HEK293 (cell line): ENCODE measurements at regions not wholly inside any gene's neighbourhood (a gene's known extent, or its start where the extent isn't known, plus 50 kb on each side); places are given as distances from the start of the nearest gene placed in this dataset.

Source experiments
- REPIN1 ChIP-seq: fragments of 450-650 bp; formaldehyde crosslinking; IDR thresholded peaks from 2 replicates; pipeline ENCODE4 v1.5.1; 2017; ENCODE audit warnings: missing biosample characterization, missing genetic modification characterization, low read depth
- ZNF10 ChIP-seq: fragments of 450-650 bp; formaldehyde crosslinking; IDR thresholded peaks from 2 replicates; pipeline ENCODE4 v1.5.1; 2017; ENCODE audit warnings: missing biosample characterization, missing genetic modification characterization
- ZNF274 ChIP-seq, 2 experiments: fragments of 200-500 bp in 1 of 2; fragments of 450-650 bp in 1 of 2; sonication (Bioruptor generic) in 1 of 2; formaldehyde crosslinking in 1 of 2; IDR thresholded peaks; 2 replicates each; pipeline versions ENCODE4 v1.5.1 to v1.6.1; 2014 to 2016; ENCODE audit warnings: borderline replicate concordance in 1 of 2, inconsistent platforms in 1 of 2, low read length in 1 of 2, missing biosample characterization in 1 of 2, missing genetic modification characterization in 1 of 2
- ZNF768 ChIP-seq: fragments of 450-650 bp; formaldehyde crosslinking; IDR thresholded peaks from 2 replicates; pipeline ENCODE4 v1.5.1; 2018; ENCODE audit warnings: missing biosample characterization, mild to moderate bottlenecking, missing genetic modification characterization
- TF ChIP-seq, protein P1 (sequence below): fragments of 450-650 bp; formaldehyde crosslinking; IDR thresholded peaks from 2 replicates; pipeline ENCODE4 v1.5.1; 2016; ENCODE audit warnings: missing biosample characterization, missing genetic modification characterization
- TF ChIP-seq, protein P2 (sequence below): fragments of 450-650 bp; formaldehyde crosslinking; IDR thresholded peaks from 2 replicates; pipeline ENCODE4 v1.5.1; 2016; ENCODE audit warnings: missing biosample characterization, missing genetic modification characterization, low read depth
- TF ChIP-seq, protein P3 (sequence below): fragments of 450-650 bp; IDR thresholded peaks from 2 replicates; pipeline ENCODE4 v1.5.1; 2018; ENCODE audit warnings: missing biosample characterization, missing genetic modification characterization

DNA sequence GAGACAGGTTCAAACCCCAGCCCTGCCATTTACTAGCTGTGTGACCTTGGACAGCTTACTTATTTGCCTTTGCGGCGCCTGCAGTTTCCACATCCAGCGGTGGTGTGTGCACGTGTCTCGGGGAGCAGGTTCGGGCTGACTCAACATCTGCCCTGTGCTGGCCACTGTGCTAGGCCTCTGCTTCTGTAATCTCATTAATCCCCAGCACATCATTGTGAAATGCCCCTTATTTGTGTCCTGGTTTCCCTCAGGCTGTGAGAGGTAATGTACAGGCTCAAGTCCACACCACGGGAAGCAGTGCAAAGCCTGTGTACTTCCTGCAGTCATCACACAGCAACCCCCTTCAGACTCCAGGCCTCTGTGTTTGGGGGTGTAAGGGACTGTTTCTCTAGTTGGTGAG lies 285.7 kb downstream of the RPS24 start:
- TF ChIP-seq, protein P1, sequence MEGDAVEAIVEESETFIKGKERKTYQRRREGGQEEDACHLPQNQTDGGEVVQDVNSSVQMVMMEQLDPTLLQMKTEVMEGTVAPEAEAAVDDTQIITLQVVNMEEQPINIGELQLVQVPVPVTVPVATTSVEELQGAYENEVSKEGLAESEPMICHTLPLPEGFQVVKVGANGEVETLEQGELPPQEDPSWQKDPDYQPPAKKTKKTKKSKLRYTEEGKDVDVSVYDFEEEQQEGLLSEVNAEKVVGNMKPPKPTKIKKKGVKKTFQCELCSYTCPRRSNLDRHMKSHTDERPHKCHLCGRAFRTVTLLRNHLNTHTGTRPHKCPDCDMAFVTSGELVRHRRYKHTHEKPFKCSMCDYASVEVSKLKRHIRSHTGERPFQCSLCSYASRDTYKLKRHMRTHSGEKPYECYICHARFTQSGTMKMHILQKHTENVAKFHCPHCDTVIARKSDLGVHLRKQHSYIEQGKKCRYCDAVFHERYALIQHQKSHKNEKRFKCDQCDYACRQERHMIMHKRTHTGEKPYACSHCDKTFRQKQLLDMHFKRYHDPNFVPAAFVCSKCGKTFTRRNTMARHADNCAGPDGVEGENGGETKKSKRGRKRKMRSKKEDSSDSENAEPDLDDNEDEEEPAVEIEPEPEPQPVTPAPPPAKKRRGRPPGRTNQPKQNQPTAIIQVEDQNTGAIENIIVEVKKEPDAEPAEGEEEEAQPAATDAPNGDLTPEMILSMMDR (tag by site-specific recombination) = no peak
- TF ChIP-seq ZNF768 (tag by site-specific recombination) (no peak), ZNF10 (tag by site-specific recombination) (no peak), ZNF274 (IDR thresholded peaks at IDR 0.05; ENCODE audit: low read length) (no peak), ZNF274 (tag by site-specific recombination; IDR thresholded peaks at IDR 0.05; ENCODE audit: borderline replicate concordance) (no peak), REPIN1 (no peak)
- TF ChIP-seq, protein P2, sequence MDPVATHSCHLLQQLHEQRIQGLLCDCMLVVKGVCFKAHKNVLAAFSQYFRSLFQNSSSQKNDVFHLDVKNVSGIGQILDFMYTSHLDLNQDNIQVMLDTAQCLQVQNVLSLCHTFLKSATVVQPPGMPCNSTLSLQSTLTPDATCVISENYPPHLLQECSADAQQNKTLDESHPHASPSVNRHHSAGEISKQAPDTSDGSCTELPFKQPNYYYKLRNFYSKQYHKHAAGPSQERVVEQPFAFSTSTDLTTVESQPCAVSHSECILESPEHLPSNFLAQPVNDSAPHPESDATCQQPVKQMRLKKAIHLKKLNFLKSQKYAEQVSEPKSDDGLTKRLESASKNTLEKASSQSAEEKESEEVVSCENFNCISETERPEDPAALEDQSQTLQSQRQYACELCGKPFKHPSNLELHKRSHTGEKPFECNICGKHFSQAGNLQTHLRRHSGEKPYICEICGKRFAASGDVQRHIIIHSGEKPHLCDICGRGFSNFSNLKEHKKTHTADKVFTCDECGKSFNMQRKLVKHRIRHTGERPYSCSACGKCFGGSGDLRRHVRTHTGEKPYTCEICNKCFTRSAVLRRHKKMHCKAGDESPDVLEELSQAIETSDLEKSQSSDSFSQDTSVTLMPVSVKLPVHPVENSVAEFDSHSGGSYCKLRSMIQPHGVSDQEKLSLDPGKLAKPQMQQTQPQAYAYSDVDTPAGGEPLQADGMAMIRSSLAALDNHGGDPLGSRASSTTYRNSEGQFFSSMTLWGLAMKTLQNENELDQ (tag by site-specific recombination) = no peak
- TF ChIP-seq, protein P3, sequence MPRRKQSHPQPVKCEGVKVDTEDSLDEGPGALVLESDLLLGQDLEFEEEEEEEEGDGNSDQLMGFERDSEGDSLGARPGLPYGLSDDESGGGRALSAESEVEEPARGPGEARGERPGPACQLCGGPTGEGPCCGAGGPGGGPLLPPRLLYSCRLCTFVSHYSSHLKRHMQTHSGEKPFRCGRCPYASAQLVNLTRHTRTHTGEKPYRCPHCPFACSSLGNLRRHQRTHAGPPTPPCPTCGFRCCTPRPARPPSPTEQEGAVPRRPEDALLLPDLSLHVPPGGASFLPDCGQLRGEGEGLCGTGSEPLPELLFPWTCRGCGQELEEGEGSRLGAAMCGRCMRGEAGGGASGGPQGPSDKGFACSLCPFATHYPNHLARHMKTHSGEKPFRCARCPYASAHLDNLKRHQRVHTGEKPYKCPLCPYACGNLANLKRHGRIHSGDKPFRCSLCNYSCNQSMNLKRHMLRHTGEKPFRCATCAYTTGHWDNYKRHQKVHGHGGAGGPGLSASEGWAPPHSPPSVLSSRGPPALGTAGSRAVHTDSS (tag by site-specific recombination) = no peak
